HCT116 (cell line): ENCODE measurements at regions not wholly inside any gene's neighbourhood (a gene's known extent, or its start where the extent isn't known, plus 50 kb on each side); places are given as distances from the start of the nearest gene placed in this dataset.

Experiments used
- ATAC-seq: fragments of 200-7000 bp; cut with Tn5 transposase; 2 replicates; pipeline ENCODE4 v1.9.1; 2020; ENCODE audit warnings: mild to moderate bottlenecking, moderate library complexity
- BruUV-seq: library from RNA; stranded (reverse); fragments of 400-500 nt; replicated peaks from 2 replicates; lab custom pipeline; 2021; lab: Mats Ljungman, UMichigan
- CTCF ChIA-PET: fragments of 300-600 bp; sonication (Branson Sonifier 250); formaldehyde crosslinking; loops from one replicate; lab custom pipeline; 2021; ENCODE audit warnings: antibody characterized with exemption; lab: Charles Lee
- POLR2A ChIA-PET: fragments of 300-600, 350-600 bp; sonication (Branson Sonifier 250); formaldehyde crosslinking; loops from one replicate; lab custom pipeline; 2021; ENCODE audit warnings: antibody characterized with exemption; lab: Charles Lee
- RAD21 ChIA-PET, 2 experiments: fragments of 300-600 bp; sonication (Branson Sonifier 250); formaldehyde crosslinking; loops; one replicate each; lab custom pipeline; 2023; ENCODE audit warnings: low total read pairs in 2 of 2; ENCODE audit not compliant: uncharacterized antibody in 2 of 2, unreplicated experiment in 2 of 2, low non-redundant PET in 1 of 2; lab: Charles Lee
- DNase-seq: peaks from one replicate; pipeline ENCODE4 v3.0.0-alpha.2; 2010; ENCODE audit warnings: low read depth, low spot score
- H2AFZ ChIP-seq: fragments of 200-600 bp; shearing (Covaris generic), sonication (generic); 2 replicates; pipeline ENCODE4 v1.6.1; 2017; ENCODE audit warnings: low read depth, mixed run types, mixed read lengths, antibody characterized with exemption, low read length; ENCODE audit not compliant: poor library complexity, severe bottlenecking
- H3K27ac ChIP-seq: 2 replicates; pipeline ENCODE4 v1.5.1; 2012; ENCODE audit warnings: low read depth, low read length
- H3K27me3 ChIP-seq: fragments of 200-600 bp; sonication (generic); 2 replicates; pipeline ENCODE4 v1.6.1; 2016; ENCODE audit warnings: mixed run types, low read length, mixed read lengths; ENCODE audit not compliant: insufficient read depth
- H3K36me3 ChIP-seq, 2 experiments: fragments of 200-500 bp in 1 of 2; fragments of 200-600 bp in 1 of 2; sonication (Bioruptor generic) in 1 of 2; sonication (generic) in 1 of 2; 2 replicates each; pipeline versions ENCODE4 v1.5.1 to v1.6.1; 2014 to 2016; ENCODE audit warnings: low read length in 2 of 2, inconsistent platforms in 1 of 2, mixed read lengths in 1 of 2, mixed run types in 1 of 2; ENCODE audit not compliant: insufficient read depth in 2 of 2, control insufficient read depth in 1 of 2
- H3K4me1 ChIP-seq, 2 experiments: fragments of 200-600 bp in 1 of 2; sonication (generic) in 1 of 2; 2 replicates each; pipeline versions ENCODE4 v1.5.1 to v1.6.1; 2012 to 2017; ENCODE audit warnings: low read length in 2 of 2, inconsistent platforms in 1 of 2, mild to moderate bottlenecking in 1 of 2, mixed read lengths in 1 of 2, mixed run types in 1 of 2, moderate library complexity in 1 of 2; ENCODE audit not compliant: insufficient read depth in 2 of 2, control insufficient read depth in 1 of 2
- H3K4me2 ChIP-seq: fragments of 200-600 bp; sonication (generic); 2 replicates; pipeline ENCODE4 v1.6.1; 2017; ENCODE audit warnings: mixed run types, low read length, mixed read lengths
- H3K4me3 ChIP-seq, 2 experiments: fragments of 200-600 bp in 1 of 2; sonication (generic) in 1 of 2; replicated peaks in 1 of 2; 2 replicates each; pipeline ENCODE4 v1.5.1; 2011 to 2016; ENCODE audit warnings: low read length in 2 of 2, control low read depth in 1 of 2, low read depth in 1 of 2, mild to moderate bottlenecking in 1 of 2, mixed read lengths in 1 of 2, mixed run types in 1 of 2
- H3K79me2 ChIP-seq: fragments of 200-600 bp; sonication (generic); 2 replicates; pipeline ENCODE4 v1.6.1; 2017; ENCODE audit warnings: mild to moderate bottlenecking, mixed run types, low read length, moderate library complexity, mixed read lengths; ENCODE audit not compliant: insufficient read depth
- H3K9ac ChIP-seq: fragments of 200-600 bp; sonication (generic); 2 replicates; pipeline ENCODE4 v1.6.1; 2016; ENCODE audit warnings: low read length, mixed read lengths
- H3K9me2 ChIP-seq: fragments of 200-600 bp; sonication (generic), shearing (Covaris generic); 2 replicates; pipeline ENCODE4 v1.6.1; 2017; ENCODE audit warnings: mixed run types, mild to moderate bottlenecking, moderate library complexity; ENCODE audit not compliant: insufficient read depth
- H3K9me3 ChIP-seq, 2 experiments: fragments of 200-500 bp in 1 of 2; fragments of 200-600 bp in 1 of 2; sonication (Bioruptor generic) in 1 of 2; sonication (generic) in 1 of 2; 2 replicates each; pipeline ENCODE4 v1.6.1; 2014 to 2017; ENCODE audit warnings: low read length in 2 of 2, mixed read lengths in 2 of 2, inconsistent platforms in 1 of 2, low read depth in 1 of 2, mild to moderate bottlenecking in 1 of 2, mixed run types in 1 of 2, moderate library complexity in 1 of 2; ENCODE audit not compliant: control insufficient read depth in 1 of 2, insufficient read depth in 1 of 2
- H4K20me1 ChIP-seq: fragments of 200-600 bp; sonication (generic), shearing (Covaris generic); 2 replicates; pipeline ENCODE4 v1.6.1; 2017; ENCODE audit warnings: mixed run types, mild to moderate bottlenecking, moderate library complexity; ENCODE audit not compliant: insufficient read depth
- ELF1 ChIP-seq: IDR thresholded peaks from 2 replicates; pipeline ENCODE4 v1.6.1; 2012; ENCODE audit warnings: low read depth, borderline replicate concordance
- EZH2 ChIP-seq: fragments of 200-600 bp; sonication (generic); IDR thresholded peaks from 2 replicates; pipeline ENCODE4 v1.6.1; 2017; ENCODE audit warnings: antibody characterized with exemption, mixed run types
- EZH2phosphoT487 ChIP-seq: fragments of 200-600 bp; IDR thresholded peaks from 2 replicates; pipeline ENCODE4 v1.6.1; 2018; ENCODE audit warnings: antibody characterized with exemption, borderline replicate concordance
- POLR2A ChIP-seq: IDR thresholded peaks from 2 replicates; pipeline ENCODE4 v1.7.0; 2011; ENCODE audit warnings: borderline replicate concordance; ENCODE audit not compliant: insufficient read depth, insufficient read length; ENCODE audit errors: extremely low read depth
- POLR2AphosphoS5 ChIP-seq: IDR thresholded peaks from 2 replicates; pipeline ENCODE4 v1.6.1; 2011; ENCODE audit warnings: mild to moderate bottlenecking, low read depth, low read length, moderate library complexity
- SIN3A ChIP-seq: IDR thresholded peaks from 2 replicates; pipeline ENCODE4 v1.6.1; 2012; ENCODE audit warnings: low read depth
- SRF ChIP-seq: IDR thresholded peaks from 2 replicates; pipeline ENCODE4 v1.6.1; 2012; ENCODE audit warnings: low read depth
- TCF7L2 ChIP-seq: IDR thresholded peaks from 2 replicates; pipeline ENCODE4 v1.7.0; 2011; ENCODE audit warnings: borderline replicate concordance, inconsistent platforms; ENCODE audit not compliant: insufficient read depth, insufficient read length; ENCODE audit errors: extremely low read depth
- YY1 ChIP-seq: IDR thresholded peaks from 2 replicates; pipeline ENCODE4 v1.6.1; 2011; ENCODE audit warnings: low read length, low read depth, moderate library complexity, mild to moderate bottlenecking; ENCODE audit not compliant: insufficient replicate concordance; ENCODE audit errors: extremely low read depth
- ZFX ChIP-seq: fragments of 450-650 bp; IDR thresholded peaks from 2 replicates; pipeline ENCODE4 v1.6.1; 2017
- ZNF274 ChIP-seq: fragments of 200-500 bp; sonication (Bioruptor generic); IDR thresholded peaks from 2 replicates; pipeline ENCODE4 v1.6.1; 2014; ENCODE audit warnings: mild to moderate bottlenecking, low read depth, low read length, inconsistent platforms
- intact Hi-C: fragments of 100-400 bp; cut with micrococcal nuclease; formaldehyde crosslinking; loops from 2 replicates; pipeline ENCODE4 v1.10.0; 2022
- TF ChIP-seq, protein P1 (sequence below): IDR thresholded peaks from 2 replicates; pipeline ENCODE4 v1.6.1; 2012; ENCODE audit warnings: low read depth
- TF ChIP-seq, protein P2 (sequence below): IDR thresholded peaks from 2 replicates; pipeline ENCODE4 v1.6.1; 2012
- TF ChIP-seq, protein P3 (sequence below): IDR thresholded peaks from 2 replicates; pipeline ENCODE4 v1.6.1; 2011; ENCODE audit warnings: mild to moderate bottlenecking, low read length, moderate library complexity; ENCODE audit not compliant: insufficient replicate concordance; ENCODE audit errors: extremely low read depth

DNA sequence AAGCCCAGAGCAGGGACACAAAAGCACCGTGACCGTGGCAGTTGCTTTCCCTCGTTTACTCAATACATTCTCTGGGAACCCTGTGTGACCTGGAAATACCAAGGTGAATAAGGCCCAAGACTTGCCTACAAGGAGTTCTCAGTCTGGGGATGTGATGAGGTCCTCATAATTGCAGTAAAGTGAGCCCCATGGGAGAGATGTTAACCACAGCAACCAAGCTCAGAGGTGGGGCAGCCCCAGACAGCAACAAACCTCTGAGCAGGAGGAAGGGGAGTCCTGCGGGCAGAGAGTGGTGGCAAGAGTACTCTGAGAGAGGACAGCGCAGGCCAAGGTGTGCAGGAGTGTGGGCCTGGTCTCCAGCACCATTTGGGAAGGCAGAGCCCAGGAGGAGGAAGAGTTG is 91.6 kb downstream of the TTC32 start:
- H3K36me3 ChIP-seq, result no peaks in the 10 kb centered on the region
- H4K20me1 ChIP-seq, result no peaks in the 10 kb centered on the region
- no peak overlapping the region for H3K27ac ChIP-seq
- CTCF ChIA-PET, result no interaction called here
- ATAC-seq (no peak), DNase-seq (no peak)
- H3K79me2 ChIP-seq, result no peaks in the 10 kb centered on the region
- no peak overlapping the region for H2AFZ ChIP-seq
- no peak for TF ChIP-seq EZH2phosphoT487
- TF ChIP-seq POLR2AphosphoS5, result no peak
- TF ChIP-seq ZNF274, result no peak
- TF ChIP-seq, protein P1, sequence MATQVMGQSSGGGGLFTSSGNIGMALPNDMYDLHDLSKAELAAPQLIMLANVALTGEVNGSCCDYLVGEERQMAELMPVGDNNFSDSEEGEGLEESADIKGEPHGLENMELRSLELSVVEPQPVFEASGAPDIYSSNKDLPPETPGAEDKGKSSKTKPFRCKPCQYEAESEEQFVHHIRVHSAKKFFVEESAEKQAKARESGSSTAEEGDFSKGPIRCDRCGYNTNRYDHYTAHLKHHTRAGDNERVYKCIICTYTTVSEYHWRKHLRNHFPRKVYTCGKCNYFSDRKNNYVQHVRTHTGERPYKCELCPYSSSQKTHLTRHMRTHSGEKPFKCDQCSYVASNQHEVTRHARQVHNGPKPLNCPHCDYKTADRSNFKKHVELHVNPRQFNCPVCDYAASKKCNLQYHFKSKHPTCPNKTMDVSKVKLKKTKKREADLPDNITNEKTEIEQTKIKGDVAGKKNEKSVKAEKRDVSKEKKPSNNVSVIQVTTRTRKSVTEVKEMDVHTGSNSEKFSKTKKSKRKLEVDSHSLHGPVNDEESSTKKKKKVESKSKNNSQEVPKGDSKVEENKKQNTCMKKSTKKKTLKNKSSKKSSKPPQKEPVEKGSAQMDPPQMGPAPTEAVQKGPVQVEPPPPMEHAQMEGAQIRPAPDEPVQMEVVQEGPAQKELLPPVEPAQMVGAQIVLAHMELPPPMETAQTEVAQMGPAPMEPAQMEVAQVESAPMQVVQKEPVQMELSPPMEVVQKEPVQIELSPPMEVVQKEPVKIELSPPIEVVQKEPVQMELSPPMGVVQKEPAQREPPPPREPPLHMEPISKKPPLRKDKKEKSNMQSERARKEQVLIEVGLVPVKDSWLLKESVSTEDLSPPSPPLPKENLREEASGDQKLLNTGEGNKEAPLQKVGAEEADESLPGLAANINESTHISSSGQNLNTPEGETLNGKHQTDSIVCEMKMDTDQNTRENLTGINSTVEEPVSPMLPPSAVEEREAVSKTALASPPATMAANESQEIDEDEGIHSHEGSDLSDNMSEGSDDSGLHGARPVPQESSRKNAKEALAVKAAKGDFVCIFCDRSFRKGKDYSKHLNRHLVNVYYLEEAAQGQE, result no peak
- no peak for TF ChIP-seq ZFX
- no peak for TF ChIP-seq EZH2
- no peak overlapping the region for H3K4me3 ChIP-seq
- peaks cover 12% of the 10 kb centered on the region; the same call in 1 of the 2 replicates for H3K27me3 ChIP-seq
- H3K9me3 ChIP-seq, result no peaks in the 10 kb centered on the region
- no TSS peak for BruUV-seq
- POLR2A ChIA-PET, result no interaction called here
- RAD21 ChIA-PET, result no interaction called here
- H3K9me2 ChIP-seq, result no peaks in the 10 kb centered on the region
- H3K9ac ChIP-seq, result no peak overlapping the region
- intact Hi-C loops, result no loop called here
- no peaks in the 10 kb centered on the region for H3K4me1 ChIP-seq
- no peak overlapping the region for H3K4me2 ChIP-seq

DNA sequence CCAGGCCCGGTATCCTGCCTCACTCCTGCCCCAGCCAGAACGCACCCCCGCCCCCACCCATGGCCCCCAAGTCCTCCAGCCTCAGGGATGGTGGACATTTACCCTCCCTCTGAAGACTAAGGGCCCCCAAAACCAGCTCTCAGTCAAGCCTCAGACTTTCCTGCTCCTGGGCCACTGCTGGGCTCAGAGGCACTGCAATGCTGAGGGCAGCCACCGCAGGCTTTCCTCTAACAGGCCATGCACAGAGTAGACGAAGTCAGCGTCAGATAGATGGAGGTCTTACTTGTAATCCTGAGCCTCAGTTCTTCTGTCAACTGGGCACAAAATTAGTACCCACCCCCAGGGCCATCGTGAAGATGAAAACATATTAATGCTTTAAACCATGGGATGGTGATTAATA is 92.6 kb downstream of the TTC32 start:
- no peak overlapping the region for H3K4me2 ChIP-seq
- no peak overlapping the region for H3K9ac ChIP-seq
- no peaks in the 10 kb centered on the region for H3K36me3 ChIP-seq
- ChIA-PET RAD21 (no interaction called here), POLR2A (no interaction called here), CTCF (no interaction called here)
- H3K27ac ChIP-seq, result no peak overlapping the region
- H3K9me3 ChIP-seq, result no peaks in the 10 kb centered on the region
- no peak overlapping the region for H3K4me3 ChIP-seq
- H3K9me2 ChIP-seq, result no peaks in the 10 kb centered on the region
- peaks cover 12% of the 10 kb centered on the region; the same call in 1 of the 2 replicates for H3K27me3 ChIP-seq
- ATAC-seq (no peak), DNase-seq (no peak)
- H3K4me1 ChIP-seq, result no peaks in the 10 kb centered on the region
- BruUV-seq, result no TSS peak
- no peak overlapping the region for H2AFZ ChIP-seq
- no peaks in the 10 kb centered on the region for H4K20me1 ChIP-seq
- intact Hi-C loops, result no loop called here
- H3K79me2 ChIP-seq, result no peaks in the 10 kb centered on the region
- TF ChIP-seq POLR2A (no peak), SIN3A (no peak), SRF (no peak), ZNF274 (no peak), ELF1 (no peak), TCF7L2 (no peak), YY1 (no peak), EZH2 (no peak)
- TF ChIP-seq, protein P2, sequence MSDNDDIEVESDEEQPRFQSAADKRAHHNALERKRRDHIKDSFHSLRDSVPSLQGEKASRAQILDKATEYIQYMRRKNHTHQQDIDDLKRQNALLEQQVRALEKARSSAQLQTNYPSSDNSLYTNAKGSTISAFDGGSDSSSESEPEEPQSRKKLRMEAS, result no peak
- TF ChIP-seq, protein P3, sequence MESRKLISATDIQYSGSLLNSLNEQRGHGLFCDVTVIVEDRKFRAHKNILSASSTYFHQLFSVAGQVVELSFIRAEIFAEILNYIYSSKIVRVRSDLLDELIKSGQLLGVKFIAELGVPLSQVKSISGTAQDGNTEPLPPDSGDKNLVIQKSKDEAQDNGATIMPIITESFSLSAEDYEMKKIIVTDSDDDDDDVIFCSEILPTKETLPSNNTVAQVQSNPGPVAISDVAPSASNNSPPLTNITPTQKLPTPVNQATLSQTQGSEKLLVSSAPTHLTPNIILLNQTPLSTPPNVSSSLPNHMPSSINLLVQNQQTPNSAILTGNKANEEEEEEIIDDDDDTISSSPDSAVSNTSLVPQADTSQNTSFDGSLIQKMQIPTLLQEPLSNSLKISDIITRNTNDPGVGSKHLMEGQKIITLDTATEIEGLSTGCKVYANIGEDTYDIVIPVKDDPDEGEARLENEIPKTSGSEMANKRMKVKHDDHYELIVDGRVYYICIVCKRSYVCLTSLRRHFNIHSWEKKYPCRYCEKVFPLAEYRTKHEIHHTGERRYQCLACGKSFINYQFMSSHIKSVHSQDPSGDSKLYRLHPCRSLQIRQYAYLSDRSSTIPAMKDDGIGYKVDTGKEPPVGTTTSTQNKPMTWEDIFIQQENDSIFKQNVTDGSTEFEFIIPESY, result no peak
